LoVo (cell line): ENCODE measurements at regions not wholly inside any gene's neighbourhood (a gene's known extent, or its start where the extent isn't known, plus 50 kb on each side); places are given as distances from the start of the nearest gene placed in this dataset.

ENCODE experiments used
- DNase-seq: peaks from one replicate; pipeline ENCODE4 v3.0.0-alpha.2; 2016; ENCODE audit warnings: low spot score

GRCh38 chr22:48908547-48908946, 919.1 kb downstream of the BRD1 start:
- DNase-seq = no peak

GRCh38 chr22:48907591-48907990, 920.1 kb downstream of the BRD1 start:
- DNase-seq = no peak

DNA sequence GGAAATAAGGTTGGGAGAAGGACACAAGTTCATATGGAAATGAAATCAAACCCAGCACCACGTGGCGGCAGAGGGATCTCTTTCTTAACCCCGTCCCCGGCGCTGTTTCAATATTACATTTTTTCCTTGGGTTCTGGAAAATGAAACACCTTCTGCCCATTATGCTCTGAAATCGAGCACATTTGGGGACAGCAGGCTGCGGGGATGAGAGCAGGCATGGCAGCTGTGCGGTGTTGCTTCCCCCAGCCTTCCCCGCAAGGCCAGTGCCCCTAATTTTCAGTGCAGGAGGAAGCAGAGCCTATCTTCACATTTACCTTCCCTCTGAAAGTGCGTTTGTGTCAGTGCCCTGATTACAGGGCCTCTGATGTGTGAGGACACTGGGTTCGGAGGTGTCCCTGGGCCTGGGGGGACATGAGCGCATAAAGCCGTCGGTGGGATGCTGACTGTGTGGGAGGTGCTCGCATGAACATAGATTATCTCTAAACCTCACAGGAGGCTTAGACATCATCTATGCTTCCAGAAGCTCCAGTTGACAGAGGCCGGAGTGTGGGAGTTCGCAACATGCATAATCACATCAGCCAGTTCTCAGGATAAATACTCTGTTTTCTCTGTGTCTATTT, 921.3 kb downstream of the BRD1 start:
- no peak for DNase-seq

DNA sequence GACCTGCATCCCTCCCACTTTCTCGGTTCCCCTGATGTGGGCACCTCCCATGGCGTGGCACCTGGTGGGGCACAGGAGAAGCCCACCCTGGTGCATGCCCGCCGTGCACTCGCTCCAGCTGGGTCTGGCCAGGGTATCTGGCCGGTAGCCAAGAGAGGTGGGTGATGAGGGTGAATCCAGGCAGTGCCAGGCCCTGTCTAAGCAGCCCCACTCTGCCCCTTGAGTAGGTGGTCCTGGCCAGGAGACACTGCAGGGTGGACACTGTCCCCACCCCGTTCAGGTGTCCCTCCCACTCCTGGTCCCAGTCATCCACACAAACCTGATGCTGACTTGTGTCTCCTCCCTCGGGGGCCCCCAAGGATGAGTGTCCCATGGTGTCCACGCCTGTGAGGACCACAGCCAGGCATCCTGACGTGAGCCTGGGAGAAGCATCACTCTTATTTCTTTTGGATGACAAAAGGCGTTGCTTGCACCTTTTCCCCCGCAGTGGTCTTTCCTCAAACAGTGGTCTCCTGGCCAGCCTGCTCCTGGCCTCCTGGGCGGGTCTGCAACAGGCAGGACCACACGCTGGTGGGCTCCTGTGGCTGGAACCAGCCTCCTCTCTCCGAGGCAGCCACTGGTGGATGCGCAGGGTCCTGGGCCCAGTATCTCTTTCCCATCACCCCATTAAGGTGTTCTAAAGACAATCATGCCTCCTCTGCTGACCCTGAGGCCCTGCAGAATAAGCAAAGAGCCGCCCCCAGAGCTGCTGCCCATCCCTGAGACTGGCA, 922.3 kb downstream of the BRD1 start:
- DNase-seq = no peak

DNA sequence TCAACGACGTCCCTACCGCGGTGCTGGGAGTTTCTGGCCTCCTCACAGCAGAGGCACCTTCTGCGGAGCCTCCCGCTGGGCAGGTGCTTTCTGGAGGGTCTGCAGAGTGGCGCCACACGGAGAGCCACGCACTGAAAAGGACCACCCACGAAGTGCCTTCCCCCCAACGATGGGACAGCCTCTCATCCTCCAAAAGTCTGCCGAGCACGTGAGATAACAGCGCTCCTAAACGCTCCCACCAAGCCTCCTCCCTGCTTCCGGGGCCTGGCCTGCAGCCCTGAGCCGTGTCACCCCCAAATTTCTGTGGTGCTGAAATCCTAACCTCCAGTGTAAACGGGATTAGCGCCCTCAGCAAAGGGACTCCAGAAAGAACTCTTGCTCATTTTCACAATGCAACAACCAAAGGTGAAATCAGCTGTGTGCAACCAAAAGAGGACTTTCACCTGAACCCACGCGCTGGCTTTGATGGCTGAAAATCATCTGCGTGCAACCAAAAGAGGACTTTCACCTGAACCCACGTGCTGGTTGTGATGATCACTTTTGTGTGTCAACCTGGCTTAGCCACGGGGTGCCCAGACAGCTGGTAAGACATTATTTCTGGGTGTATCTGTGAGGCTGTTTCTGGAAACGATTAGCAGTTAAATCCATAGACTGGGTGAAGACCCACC, 924.6 kb downstream of the BRD1 start:
- no peak for DNase-seq

DNA sequence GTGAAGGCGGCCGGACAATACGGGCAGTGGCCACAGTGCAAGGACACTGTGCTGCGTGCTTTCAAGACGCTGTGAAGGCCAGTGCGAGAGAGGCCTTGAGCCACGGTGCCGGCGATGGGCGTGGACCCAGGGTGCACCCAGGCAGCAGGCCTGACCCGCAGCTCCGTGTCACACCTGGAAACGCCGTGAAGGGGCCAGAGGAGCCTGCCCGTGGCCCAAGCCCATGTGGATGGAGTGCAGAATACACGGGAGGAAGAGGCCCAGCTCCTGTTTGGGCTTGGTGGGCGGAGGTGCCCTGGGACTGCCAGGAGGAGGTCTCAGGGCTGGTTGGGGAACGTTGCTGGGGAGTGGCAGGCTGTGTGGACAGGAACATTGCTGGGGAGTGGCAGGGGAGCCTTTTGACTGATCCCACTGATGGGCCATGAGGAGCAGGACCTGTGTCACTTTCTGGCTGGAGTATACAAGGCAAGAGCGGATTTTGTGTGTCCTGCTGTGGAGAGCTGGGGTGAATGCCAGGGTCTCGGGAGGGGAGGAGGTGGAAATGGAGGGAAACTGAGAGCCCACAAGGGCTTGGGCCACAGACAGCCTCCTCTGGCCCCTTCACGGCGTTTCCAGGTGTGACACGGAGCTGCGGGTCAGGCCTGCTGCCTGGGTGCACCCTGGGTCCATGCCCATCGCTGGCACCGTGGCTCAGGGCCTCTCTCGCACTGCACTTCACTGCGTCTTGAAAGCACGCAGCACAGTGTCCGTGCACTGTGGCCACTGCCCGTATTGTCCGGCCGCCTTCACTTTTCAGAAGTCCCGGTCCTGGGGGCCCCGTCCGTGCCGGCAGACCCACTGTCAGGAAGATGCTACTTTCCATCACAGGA, 925.4 kb downstream of the BRD1 start:
- DNase-seq = no peak

GRCh38 chr22:48901324-48901723, 926.3 kb downstream of the BRD1 start:
- no peak for DNase-seq

DNA sequence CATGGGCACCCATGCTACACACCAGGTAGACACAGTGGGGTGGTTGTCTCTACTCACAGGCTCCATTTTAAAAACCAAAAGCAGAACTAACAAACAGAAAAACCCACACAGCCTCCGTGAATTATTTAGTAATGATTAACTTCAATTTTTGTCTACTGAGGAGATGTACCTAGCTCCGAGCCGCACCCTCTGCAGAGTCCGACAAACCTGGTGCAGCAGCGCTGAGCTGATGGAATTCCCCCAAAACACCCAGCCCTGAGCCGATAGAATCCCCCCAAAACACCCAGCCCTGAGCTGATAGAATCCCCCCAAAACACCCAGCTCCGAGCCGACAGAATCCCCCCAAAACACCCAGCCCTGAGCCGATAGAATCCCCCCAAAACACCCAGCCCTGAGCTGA, 927.0 kb downstream of the BRD1 start:
- DNase-seq = no peak

- no peak for DNase-seq
Measured at GRCh38 chr22:48900327-48900597, 927.4 kb downstream of the BRD1 start.

DNA sequence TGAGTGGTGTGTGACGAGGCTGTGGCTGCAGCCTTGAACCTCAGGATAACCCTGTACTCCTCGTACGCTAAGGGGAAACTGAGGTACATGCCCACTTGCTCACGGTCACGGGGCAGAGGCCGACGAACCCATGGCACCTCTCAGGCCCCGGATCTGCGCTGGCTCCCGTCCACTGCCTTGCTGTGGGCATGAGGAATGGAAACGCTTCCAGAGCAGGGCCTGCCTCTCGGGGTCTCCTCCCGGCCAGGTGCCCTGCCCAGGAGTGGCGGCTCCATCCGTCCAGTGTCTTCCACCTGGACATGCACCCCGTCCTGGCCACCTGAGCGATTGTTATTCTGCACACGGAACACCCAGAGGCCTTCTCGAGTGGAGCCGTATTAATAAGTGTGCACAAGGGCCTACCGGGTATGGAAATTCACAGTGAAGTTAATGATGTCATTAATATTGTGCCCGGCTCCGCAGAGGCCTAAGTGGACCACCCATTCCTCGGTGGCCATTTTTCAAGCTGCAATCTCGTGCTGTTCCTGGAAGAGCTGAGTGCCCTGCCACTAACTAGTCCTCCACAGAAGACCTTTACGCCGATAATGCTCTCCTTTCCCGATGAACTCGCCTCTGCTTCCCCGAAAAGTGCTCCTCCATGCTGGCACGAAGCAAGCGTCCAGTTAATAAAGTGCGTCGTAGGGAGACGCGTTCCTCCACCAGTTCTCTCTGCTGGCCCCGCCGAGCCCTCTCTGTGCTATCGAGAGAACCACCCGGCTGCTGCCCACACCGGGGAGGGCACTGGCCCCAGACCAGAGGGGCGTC, 927.9 kb downstream of the BRD1 start:
- DNase-seq = no peak

DNA sequence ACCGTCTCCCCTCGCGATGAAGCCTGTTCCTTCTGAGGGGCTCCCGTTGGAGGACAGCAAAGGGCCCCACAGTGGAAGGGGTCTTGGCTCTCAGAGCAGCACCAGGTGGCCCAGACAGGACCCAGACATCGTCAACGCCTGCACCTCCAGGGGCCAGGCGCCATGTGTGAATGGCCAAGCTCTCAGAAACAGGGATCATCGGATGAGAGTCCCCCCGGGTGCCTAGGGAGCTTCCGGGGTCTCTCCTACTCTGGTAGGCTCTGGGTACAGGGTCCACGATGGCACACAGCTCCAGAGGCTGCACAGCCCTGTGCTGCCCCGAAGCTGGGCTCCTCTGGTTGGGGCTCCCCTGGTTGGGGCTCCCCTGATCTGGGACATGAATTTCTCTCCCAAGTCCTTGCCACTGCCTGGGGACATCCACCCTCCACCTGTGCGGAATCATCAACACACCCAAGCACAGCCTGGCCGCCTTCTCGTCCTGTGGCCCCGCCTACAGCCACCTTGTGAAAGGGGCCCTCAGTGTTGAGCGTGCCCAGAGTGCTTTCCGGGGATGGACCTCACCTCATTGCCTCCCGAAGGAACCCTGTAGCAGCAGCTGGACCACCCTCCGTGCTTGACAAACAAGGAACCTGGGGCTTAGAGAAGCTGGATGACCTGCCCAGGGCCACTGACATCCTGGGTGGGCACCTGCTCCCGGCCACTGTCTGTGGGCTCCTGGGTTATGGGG, 929.0 kb downstream of the BRD1 start:
- DNase-seq = no peak

- no peak for DNase-seq
Measured at GRCh38 chr22:48897645-48898370, 929.9 kb downstream of the BRD1 start.

DNA sequence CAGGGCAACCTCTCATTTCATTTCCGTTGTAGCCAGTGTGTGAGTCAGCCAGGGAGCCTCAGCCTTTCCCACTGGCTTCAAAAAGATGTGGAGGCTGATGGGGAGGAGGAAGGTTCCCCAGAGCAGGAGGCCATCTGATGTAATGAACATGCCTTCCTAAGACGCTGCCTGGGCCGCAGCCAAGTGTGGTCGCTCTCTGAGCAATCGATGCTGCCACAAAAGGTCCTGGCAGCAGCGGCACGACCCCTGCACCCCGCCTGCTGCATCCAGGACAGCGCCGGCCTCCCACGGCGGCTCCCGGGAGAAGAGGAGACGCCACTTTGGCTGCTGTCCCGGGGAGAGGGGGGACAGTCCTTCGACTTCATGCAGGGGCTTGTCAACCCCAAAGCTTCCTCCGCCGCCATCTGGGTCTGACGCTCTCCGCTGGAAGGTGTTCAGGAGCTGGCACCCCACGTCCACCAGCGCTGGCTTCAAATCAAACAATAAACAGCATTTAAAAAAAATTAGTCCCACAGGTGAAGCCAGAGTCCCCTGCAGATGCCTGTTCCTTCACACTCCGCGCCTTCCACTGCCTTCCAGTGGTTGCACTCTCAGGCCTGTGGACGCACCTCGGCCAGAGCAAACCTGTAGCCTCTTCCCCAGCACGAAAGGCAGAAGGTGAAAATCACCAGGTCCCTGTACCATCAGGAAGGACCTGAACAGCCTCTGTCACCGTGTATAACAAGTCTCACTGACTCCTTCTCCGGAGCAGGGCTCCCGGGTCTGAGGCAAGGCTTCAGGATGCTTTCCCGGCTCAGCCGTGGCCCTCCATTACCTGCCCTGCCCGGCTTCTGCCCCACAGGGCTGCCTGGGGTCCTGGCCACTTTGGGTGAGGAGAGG, 930.7 kb downstream of the BRD1 start:
- no peak for DNase-seq

DNA sequence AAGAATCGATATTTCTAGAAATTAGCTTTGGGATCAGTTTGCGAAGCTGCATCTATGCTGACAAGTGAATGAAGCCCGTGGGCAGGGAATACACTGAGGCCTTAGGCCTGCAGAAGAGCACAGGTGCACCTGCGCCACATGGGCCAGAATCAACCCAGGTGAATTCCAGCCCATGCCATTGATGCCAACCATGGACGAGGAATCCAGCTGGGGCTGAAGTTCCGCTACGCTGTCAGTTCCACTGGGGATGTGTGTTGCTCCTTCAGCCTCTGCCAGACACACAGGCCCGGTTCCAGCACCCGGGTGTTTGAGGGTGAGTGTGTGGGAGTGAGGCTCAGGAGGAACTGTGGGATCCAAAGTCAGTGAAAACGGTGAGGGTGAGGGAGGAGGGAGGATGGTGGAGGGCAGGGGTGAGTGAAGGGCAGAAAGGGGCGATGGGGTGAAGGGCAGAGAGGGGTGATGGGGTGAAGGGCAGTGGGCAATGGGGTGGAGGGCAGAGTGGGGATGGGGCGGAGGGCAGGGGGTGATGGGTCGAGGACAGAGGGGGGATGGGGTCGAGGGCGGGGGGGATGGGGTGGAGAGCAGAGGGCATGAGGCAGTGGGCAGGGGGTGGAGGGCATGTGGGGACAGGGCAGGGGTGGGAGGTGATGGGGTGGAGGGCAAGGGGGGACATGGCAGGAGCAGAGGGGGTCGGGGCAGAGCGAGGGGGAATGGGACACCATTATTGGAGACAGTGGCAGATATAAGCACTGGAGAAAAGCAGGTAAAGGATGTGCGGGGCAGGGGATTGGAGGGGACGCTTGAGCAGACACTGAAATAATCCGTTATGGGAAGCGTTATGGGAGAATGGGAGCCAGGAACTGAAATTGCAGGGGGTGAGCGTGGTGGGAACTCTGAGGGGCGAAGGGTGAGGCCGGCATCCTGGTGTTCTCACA, 931.6 kb downstream of the BRD1 start:
- DNase-seq = no peak

GRCh38 chr22:48895336-48895735, 932.3 kb downstream of the BRD1 start:
- no peak for DNase-seq

DNA sequence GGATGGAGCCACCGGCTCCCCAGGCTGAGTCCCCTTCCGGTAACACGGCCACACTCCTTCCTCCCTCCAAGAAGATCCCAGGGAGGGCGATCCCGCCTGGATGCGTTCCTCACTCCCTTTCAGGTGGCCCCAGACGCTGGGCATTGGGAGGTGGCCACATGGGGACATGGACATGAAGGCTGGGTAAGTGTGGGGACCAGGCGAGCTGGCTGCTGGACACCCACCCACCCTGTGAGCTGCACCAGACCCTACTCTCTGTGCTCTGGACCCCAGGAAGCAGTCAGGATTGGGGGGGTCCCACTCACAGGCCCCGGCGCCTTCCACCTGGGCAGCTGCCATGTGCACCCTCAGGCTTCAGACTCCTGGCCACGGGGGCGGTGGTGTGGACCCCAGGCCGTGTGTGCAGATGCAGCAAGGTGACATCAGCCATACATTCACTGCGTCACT, 932.8 kb downstream of the BRD1 start:
- DNase-seq = no peak

GRCh38 chr22:48894064-48894671, 933.5 kb downstream of the BRD1 start:
- no peak for DNase-seq
